ENCODE measurements at regions not wholly inside any gene's neighbourhood (a gene's known extent, or its start where the extent isn't known, plus 50 kb on each side); places are given as distances from the start of the nearest gene placed in this dataset.
"Not testable (repeated sequence)": the region's sequence is repeated elsewhere in the genome, so short reads cannot be mapped to it uniquely, and the experiment has no call there.

GRCh38 chr13:18303240-18303813 is 878.3 kb downstream of the TUBA3C start:
- TF ChIP-seq, protein P1, sequence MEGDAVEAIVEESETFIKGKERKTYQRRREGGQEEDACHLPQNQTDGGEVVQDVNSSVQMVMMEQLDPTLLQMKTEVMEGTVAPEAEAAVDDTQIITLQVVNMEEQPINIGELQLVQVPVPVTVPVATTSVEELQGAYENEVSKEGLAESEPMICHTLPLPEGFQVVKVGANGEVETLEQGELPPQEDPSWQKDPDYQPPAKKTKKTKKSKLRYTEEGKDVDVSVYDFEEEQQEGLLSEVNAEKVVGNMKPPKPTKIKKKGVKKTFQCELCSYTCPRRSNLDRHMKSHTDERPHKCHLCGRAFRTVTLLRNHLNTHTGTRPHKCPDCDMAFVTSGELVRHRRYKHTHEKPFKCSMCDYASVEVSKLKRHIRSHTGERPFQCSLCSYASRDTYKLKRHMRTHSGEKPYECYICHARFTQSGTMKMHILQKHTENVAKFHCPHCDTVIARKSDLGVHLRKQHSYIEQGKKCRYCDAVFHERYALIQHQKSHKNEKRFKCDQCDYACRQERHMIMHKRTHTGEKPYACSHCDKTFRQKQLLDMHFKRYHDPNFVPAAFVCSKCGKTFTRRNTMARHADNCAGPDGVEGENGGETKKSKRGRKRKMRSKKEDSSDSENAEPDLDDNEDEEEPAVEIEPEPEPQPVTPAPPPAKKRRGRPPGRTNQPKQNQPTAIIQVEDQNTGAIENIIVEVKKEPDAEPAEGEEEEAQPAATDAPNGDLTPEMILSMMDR (conservative IDR thresholded peaks at IDR 0.05; ENCODE audit: low read depth, low read length) = not testable (repeated sequence)
- TF ChIP-seq EZH2phosphoT487 (IDR thresholded peaks at IDR 0.05; ENCODE audit: borderline replicate concordance, low read length); EZH2 (IDR thresholded peaks at IDR 0.05; ENCODE audit: low read length, unreplicated experiment): not testable (repeated sequence)
